ENCODE measurements at regions not wholly inside any gene's neighbourhood (a gene's known extent, or its start where the extent isn't known, plus 50 kb on each side); places are given as distances from the start of the nearest gene placed in this dataset.
"Not testable (repeated sequence)": the region's sequence is repeated elsewhere in the genome, so short reads cannot be mapped to it uniquely, and the experiment has no call there.

- FAIRE-seq: no peak
These were observed 776.2 kb downstream of the RNF144A start for GRCh38 chr2:7693246-7694075.

GRCh38 chr2:7694076-7694985 lies 777.1 kb downstream of the RNF144A start:
- FAIRE-seq: no peak

DNA sequence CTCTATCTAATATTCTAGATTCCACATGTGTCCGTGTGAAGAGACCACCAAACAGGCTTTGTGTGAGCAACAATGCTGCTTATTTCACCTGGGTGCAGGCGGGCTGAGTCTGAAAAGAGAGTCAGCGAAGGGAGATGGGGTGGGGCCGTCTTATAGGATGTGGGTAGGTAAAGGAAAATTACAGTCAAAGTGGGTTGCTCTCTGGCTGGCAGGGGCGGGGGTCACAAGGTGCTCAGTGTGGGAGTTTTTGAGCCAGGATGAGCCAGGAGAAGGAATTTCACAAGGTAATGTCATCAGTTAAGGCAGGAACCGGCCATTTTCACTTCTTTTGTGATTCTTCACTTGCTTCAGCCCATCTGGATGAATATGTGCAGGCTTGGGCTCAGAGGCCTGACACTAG lies 779.3 kb downstream of the RNF144A start:
- FAIRE-seq: not testable (repeated sequence)

DNA sequence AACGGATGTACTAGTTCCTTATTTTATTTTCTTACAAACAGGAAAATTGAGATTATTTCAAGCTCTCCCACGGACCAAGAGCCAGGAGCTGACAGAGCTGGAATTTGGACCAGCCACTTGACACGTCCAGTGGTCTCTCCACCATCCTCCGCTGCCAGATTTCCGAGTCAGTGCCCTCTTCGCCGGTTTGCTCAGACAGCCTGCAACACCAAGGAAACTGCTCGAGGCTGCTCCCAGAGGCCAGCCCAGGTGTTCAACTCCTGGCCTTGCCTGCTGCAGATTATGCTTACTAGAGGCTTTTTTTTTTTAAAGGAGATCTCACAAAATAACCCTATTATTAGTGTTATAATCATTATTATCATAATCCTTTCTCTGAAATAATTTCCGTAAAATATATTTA lies 779.8 kb downstream of the RNF144A start:
- no peak for FAIRE-seq

GRCh38 chr2:7701791-7702190 lies 784.6 kb downstream of the RNF144A start:
- no peak for FAIRE-seq

DNA sequence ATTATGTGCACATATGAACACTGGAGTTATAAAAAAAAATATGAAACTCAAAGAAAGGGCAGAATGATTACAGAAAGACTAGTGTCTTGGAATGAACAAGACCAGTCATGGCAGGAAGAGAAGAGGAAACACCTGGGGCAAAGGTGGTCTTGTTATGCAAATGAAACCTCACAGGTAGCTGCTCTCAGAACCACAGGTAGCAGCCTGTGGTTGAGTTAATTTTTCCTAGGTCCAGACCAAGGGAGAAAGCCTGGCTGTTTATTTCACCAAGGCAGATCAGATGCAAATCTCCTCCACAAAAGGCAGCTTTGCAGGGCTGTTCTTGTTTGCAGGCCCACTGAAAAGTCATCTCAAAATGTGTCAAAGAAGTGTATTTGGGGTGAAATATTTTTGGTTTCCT lies 785.8 kb downstream of the RNF144A start:
- no peak for FAIRE-seq

GRCh38 chr2:7703543-7704144 lies 786.4 kb downstream of the RNF144A start:
- FAIRE-seq: no peak

- FAIRE-seq: no peak
These were observed 787.2 kb downstream of the RNF144A start for GRCh38 chr2:7704296-7704865.

GRCh38 chr2:7706791-7707190 lies 789.6 kb downstream of the RNF144A start:
- no peak for FAIRE-seq

GRCh38 chr2:7707723-7708122 lies 790.5 kb downstream of the RNF144A start:
- FAIRE-seq: no peak

GRCh38 chr2:7709907-7710306 lies 792.7 kb downstream of the RNF144A start:
- FAIRE-seq: no peak

DNA sequence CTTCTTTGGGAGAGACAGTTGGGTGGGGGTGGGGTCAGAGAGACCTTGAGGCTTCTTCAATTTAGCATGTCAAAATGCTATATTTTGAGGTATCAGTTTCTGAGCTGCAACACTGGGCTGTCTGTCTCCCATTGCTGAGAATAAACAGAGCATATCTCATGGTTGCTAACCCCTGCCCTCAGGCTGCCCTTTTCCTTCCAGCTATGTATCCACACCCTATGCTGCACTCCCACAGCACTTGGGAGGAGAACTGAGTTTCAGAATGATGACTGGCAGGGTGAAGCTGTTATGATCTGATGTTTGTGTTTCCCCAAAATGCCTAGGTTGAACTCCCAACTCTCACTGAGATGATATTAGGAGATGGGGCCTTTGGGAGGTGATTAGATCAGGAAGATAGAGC lies 794.0 kb downstream of the RNF144A start:
- FAIRE-seq: no peak

GRCh38 chr2:7719876-7720275 lies 802.7 kb downstream of the RNF144A start:
- no peak for FAIRE-seq

- no peak for FAIRE-seq
These were observed 804.3 kb downstream of the RNF144A start for GRCh38 chr2:7721413-7721995.

GRCh38 chr2:7722212-7722910 lies 805.1 kb downstream of the RNF144A start:
- no peak for FAIRE-seq

- no peak for FAIRE-seq
These were observed 807.1 kb downstream of the RNF144A start for GRCh38 chr2:7724336-7724735.

DNA sequence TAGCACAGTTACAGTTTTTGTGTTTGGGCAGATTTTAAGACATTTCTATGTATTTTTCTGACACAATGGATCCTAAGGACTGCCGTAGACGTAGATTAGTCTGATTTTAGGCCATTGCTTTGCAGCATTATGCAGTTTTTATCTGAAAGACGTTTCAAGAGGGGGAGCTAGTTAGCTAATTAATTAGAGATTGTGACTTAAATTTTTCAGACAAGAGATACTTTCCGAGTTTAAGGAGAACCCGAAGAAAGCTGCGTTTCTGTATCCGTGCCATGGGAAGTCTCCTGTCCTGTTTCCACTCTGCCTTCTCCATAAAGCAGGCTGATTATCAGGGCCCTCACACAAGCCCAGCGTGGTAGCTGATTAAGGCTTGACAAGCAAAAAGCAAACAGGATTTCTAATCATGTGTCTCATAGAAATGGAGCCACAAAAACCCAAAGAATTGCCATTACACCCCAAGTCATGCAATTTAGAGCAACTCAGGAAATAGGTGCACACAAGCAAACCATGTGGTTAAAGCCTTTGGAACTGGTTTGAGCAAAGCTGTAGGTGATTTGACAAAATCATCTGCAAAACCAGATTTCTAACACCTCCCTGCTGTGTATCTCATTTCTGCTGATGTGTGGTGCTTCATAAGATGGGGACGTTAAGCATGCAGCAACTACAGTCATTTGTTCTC lies 808.1 kb downstream of the RNF144A start:
- FAIRE-seq: no peak

DNA sequence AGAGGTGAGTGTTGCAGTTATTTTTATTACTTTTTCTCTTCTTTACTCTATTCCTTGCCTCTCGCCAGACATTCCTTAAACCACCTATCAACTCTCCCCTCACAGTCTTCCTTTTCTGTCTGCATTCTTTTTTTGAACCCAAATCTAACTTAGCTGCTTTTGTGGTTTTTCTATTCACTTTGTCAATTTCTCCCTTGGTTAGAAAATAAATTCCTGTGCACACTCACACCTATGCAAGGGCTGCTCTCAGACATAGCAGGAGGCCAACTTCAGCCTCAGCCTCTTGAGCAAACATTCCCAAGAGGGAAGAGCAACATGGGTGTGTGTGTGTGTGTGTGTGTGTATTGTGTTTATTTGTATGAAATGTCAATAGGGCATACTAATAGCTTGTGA lies 808.6 kb downstream of the RNF144A start:
- FAIRE-seq: no peak

GRCh38 chr2:7726989-7727388 lies 809.8 kb downstream of the RNF144A start:
- no peak for FAIRE-seq

- FAIRE-seq: no peak
These were observed 811.2 kb downstream of the RNF144A start for GRCh38 chr2:7728388-7728787.

DNA sequence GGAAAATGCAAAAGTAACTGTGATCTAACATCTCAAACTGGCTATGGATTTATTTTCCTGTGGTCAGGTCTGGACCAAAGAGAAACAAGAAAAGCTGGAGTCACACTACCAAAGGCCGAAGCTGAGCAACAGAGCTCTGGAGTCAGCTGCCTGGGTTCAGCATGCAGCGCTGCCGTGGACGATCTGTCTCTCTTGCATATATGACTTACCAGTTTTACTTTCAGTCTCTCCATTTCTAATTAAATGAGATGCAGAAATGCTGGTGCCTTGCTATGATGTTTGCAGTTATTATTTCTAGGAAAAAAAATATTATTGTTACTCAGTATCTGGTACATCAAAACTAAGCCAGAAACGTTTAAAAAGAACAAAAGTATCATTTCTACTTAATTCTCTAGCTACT lies 813.2 kb downstream of the RNF144A start:
- FAIRE-seq: no peak

- no peak for FAIRE-seq
These were observed 813.8 kb downstream of the RNF144A start for GRCh38 chr2:7730990-7731389.
